ENCODE measurements at regions not wholly inside any gene's neighbourhood (a gene's known extent, or its start where the extent isn't known, plus 50 kb on each side); places are given as distances from the start of the nearest gene placed in this dataset.

DNA sequence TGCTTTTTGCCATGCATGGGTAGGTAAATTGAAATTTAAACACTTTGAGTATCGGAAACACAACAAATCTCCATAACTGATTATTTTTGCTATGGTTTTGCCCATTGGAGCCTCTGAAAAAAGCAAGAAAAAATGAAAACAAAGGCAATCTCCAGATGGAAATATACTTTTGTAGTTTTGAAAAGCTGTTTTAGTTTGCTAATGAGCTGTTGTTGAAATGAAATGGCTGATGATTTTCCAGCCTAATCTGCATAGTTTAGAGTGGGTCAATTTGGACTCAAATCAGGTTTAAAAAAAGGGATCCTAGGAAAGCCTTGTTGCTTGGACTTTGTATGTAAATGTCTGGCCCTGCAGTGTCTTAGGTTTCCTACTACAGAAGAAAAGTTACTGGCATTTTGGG, 285.8 kb downstream of the CAAP1 start:
- TF ChIP-seq, protein P1, sequence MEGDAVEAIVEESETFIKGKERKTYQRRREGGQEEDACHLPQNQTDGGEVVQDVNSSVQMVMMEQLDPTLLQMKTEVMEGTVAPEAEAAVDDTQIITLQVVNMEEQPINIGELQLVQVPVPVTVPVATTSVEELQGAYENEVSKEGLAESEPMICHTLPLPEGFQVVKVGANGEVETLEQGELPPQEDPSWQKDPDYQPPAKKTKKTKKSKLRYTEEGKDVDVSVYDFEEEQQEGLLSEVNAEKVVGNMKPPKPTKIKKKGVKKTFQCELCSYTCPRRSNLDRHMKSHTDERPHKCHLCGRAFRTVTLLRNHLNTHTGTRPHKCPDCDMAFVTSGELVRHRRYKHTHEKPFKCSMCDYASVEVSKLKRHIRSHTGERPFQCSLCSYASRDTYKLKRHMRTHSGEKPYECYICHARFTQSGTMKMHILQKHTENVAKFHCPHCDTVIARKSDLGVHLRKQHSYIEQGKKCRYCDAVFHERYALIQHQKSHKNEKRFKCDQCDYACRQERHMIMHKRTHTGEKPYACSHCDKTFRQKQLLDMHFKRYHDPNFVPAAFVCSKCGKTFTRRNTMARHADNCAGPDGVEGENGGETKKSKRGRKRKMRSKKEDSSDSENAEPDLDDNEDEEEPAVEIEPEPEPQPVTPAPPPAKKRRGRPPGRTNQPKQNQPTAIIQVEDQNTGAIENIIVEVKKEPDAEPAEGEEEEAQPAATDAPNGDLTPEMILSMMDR (IDR thresholded peaks at IDR 0.05): no peak
- no peaks in the 10 kb centered on the region for H3K4me1 ChIP-seq
- no peak overlapping the region for H3K4me3 ChIP-seq
- DNase-seq (peak in 2 of 4 donors; percentile 84 to 88), ATAC-seq (no peak)
- H3K9me3 ChIP-seq: no peaks in the 10 kb centered on the region
- H3K27me3 ChIP-seq: no peaks in the 10 kb centered on the region
- no peaks in the 10 kb centered on the region for H3K36me3 ChIP-seq
- intact Hi-C loops (cut with DNase I): no loop called here
- no peak overlapping the region for H3K27ac ChIP-seq

DNA sequence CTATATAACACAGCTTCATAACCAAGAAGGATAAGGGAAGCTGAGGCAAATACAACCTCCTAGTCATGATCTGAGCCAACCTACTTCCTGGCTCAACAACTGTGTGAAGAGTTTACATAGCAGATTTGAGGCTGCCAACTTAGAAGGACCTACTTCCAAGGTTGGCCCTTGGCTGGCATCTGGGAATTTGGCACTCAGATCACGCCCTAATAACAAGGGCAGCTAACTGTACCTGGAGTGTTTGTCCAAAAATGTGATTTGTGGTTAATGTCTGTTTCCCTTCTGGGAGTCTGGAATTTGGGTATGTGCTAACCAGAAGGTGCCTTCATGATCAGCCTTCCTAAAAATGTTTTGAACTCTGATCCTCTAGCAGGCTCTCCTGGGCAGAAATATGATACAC, 287.2 kb downstream of the CAAP1 start:
- intact Hi-C loops (cut with DNase I): no loop called here
- Histone ChIP-seq H3K27me3 (no peaks in the 10 kb centered on the region), H3K36me3 (no peaks in the 10 kb centered on the region), H3K4me3 (no peak overlapping the region), H3K27ac (no peak overlapping the region), H3K9me3 (no peaks in the 10 kb centered on the region), H3K4me1 (no peaks in the 10 kb centered on the region)
- TF ChIP-seq, protein P1 (IDR thresholded peaks at IDR 0.05): no peak
- ATAC-seq (peak; percentile 94), DNase-seq (peak in 2 of 4 donors; percentile 15 to 52)

DNA sequence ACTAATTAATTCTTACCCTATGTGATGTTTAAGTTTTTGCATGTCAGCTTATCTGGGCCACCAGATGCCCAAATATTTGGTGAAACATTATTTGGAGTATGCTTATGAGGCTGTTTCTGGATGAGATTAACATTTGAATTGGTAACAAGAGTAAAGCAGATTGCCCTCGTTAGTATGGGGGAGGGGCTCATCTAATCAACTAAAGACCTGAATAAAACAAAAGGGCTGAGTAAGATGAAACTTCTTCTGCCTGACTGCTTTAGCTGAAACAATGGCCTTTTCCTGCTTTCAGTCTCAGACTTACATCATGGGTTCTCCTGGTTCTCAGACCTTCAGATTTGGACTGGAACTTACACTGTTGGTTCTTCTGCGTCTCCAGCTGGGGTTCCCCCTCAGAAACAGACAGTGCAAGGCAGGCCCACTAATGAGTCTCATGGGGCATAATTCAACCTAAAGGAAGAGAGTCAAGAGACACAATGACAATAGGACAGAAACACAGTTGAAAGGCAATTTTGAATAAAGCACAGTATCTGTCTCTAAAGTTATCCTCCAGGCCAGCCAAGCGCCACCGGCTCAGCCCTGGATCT, 288.4 kb downstream of the CAAP1 start:
- ATAC-seq: no peak
- no peaks in the 10 kb centered on the region for H3K27me3 ChIP-seq
- TF ChIP-seq, protein P1 (IDR thresholded peaks at IDR 0.05): no peak
- no peaks in the 10 kb centered on the region for H3K4me1 ChIP-seq
- no peaks in the 10 kb centered on the region for H3K9me3 ChIP-seq
- intact Hi-C loops (cut with DNase I): no loop called here
- DNase-seq: no peak
- no peak overlapping the region for H3K4me3 ChIP-seq
- no peak overlapping the region for H3K27ac ChIP-seq
- H3K36me3 ChIP-seq: no peaks in the 10 kb centered on the region

DNA sequence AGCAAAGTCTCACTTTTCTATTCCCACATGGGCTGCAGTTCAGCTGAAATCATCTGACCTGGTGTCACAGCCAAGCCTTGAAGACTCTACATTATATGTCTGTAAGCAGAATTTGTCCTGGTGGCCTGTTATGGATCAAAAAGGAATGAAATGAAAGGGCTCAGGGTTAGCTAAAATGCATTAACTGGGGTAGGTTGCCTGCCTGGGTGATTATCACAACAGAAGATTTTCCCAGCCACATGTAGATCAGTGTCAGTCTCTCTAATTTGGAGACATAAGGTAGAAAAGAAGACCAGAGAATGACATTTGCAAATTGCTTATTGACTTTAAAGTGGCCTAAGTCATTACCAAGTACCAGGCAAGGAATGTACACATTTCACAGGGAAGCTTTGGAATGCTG, 289.0 kb downstream of the CAAP1 start:
- H3K9me3 ChIP-seq: no peaks in the 10 kb centered on the region
- TF ChIP-seq, protein P1 (IDR thresholded peaks at IDR 0.05): no peak
- no peaks in the 10 kb centered on the region for H3K36me3 ChIP-seq
- no peaks in the 10 kb centered on the region for H3K27me3 ChIP-seq
- intact Hi-C loops (cut with DNase I): no loop called here
- no peak for ATAC-seq
- DNase-seq: no peak
- no peaks in the 10 kb centered on the region for H3K4me1 ChIP-seq
- H3K27ac ChIP-seq: no peak overlapping the region
- H3K4me3 ChIP-seq: no peak overlapping the region

DNA sequence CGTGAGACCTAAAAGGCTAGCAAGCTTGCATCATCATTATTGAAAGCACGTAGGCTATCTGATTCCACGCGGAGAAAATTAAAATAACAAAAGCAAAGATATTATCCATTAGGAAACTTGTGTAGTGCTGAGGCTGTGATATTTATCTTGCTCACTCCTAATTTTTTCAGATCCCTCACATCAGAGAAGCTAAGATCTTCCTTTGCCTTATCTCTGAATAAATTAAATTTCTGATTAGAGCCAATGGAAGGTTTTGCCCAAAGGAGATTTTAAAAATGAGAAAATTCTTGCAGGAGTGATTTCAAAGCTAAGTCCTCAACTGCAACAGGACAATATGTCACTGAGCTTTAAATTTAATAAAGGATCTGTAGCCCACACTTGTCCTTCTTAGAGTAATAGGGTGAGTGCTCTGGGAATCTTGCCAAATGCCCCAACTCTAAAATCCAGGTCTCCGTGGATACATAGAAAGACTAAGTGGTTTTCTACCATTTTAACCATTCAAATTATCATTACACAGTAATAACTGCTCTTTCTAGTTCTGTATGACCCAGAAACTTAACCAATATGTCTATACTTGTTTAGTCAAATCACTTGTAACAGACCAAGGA, 295.0 kb downstream of the CAAP1 start:
- H3K4me1 ChIP-seq: no peaks in the 10 kb centered on the region
- DNase-seq: no peak
- no peaks in the 10 kb centered on the region for H3K27me3 ChIP-seq
- H3K9me3 ChIP-seq: peaks cover 0 to 1% of the 10 kb centered on the region in 2 donors
- no peak for ATAC-seq
- TF ChIP-seq, protein P1 (IDR thresholded peaks at IDR 0.05): no peak
- H3K36me3 ChIP-seq: no peaks in the 10 kb centered on the region
- no peak overlapping the region for H3K27ac ChIP-seq
- no peak overlapping the region for H3K4me3 ChIP-seq
- intact Hi-C loops (cut with DNase I): no loop called here
